ENCODE measurements at regions not wholly inside any gene's neighbourhood (a gene's known extent, or its start where the extent isn't known, plus 50 kb on each side); places are given as distances from the start of the nearest gene placed in this dataset.
"Not testable (repeated sequence)": the region's sequence is repeated elsewhere in the genome, so short reads cannot be mapped to it uniquely, and the experiment has no call there.

- TF ChIP-seq, protein P1, sequence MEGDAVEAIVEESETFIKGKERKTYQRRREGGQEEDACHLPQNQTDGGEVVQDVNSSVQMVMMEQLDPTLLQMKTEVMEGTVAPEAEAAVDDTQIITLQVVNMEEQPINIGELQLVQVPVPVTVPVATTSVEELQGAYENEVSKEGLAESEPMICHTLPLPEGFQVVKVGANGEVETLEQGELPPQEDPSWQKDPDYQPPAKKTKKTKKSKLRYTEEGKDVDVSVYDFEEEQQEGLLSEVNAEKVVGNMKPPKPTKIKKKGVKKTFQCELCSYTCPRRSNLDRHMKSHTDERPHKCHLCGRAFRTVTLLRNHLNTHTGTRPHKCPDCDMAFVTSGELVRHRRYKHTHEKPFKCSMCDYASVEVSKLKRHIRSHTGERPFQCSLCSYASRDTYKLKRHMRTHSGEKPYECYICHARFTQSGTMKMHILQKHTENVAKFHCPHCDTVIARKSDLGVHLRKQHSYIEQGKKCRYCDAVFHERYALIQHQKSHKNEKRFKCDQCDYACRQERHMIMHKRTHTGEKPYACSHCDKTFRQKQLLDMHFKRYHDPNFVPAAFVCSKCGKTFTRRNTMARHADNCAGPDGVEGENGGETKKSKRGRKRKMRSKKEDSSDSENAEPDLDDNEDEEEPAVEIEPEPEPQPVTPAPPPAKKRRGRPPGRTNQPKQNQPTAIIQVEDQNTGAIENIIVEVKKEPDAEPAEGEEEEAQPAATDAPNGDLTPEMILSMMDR (conservative IDR thresholded peaks at IDR 0.05; ENCODE audit: low read depth, low read length) = not testable (repeated sequence)
- TF ChIP-seq CEBPB (IDR thresholded peaks at IDR 0.05; ENCODE audit: low read depth, low read length); RAD21 (IDR thresholded peaks at IDR 0.05; ENCODE audit: low read length); POLR2A (IDR thresholded peaks at IDR 0.05; ENCODE audit: low read depth, low read length): not testable (repeated sequence)
Measured at GRCh38 chr11:82027335-82027734, 706.3 kb downstream of the FAM181B start.
